ENCODE measurements at regions not wholly inside any gene's neighbourhood (a gene's known extent, or its start where the extent isn't known, plus 50 kb on each side); places are given as distances from the start of the nearest gene placed in this dataset.

- TF ChIP-seq TAF1 (IDR thresholded peaks at IDR 0.05; ENCODE audit: low read depth, low read length) (no peak), POLR2AphosphoS5 (IDR thresholded peaks at IDR 0.05; ENCODE audit: low read depth, low read length) (no peak), POLR2A (IDR thresholded peaks at IDR 0.05; ENCODE audit: low read depth, low read length) (no peak), POU2F2 (IDR thresholded peaks at IDR 0.05; ENCODE audit: low read depth, low read length) (no peak), SPI1 (IDR thresholded peaks at IDR 0.05; ENCODE audit: low read depth, low read length) (no peak), PAX5 (IDR thresholded peaks at IDR 0.05; ENCODE audit: insufficient read depth, low read length, severe bottlenecking) (no peak)
Measured at GRCh38 chr2:236973343-236973980, 112.2 kb upstream of the COPS8 start.
